ENCODE measurements at regions not wholly inside any gene's neighbourhood (a gene's known extent, or its start where the extent isn't known, plus 50 kb on each side); places are given as distances from the start of the nearest gene placed in this dataset.

GRCh38 chrX:111624169-111624568 lies 56.8 kb upstream of the ALG13 start:
- TF ChIP-seq CTCF (tag by site-specific recombination; IDR thresholded peaks at IDR 0.05) (no peak), ZNF37A (tag by site-specific recombination; IDR thresholded peaks at IDR 0.05) (no peak)

All from HEK293 (cell line).